ENCODE measurements at regions not wholly inside any gene's neighbourhood (a gene's known extent, or its start where the extent isn't known, plus 50 kb on each side); places are given as distances from the start of the nearest gene placed in this dataset.
"Not testable (repeated sequence)": the region's sequence is repeated elsewhere in the genome, so short reads cannot be mapped to it uniquely, and the experiment has no call there.

GRCh38 chr4:149987330-149988086 lies 90.7 kb upstream of the DCLK2 start:
- DNase-seq, result peak in 1 of 2 experiments; percentile 8

- no peak for DNase-seq
Observed at GRCh38 chr4:149988087-149988410, 90.2 kb upstream of the DCLK2 start.

DNA sequence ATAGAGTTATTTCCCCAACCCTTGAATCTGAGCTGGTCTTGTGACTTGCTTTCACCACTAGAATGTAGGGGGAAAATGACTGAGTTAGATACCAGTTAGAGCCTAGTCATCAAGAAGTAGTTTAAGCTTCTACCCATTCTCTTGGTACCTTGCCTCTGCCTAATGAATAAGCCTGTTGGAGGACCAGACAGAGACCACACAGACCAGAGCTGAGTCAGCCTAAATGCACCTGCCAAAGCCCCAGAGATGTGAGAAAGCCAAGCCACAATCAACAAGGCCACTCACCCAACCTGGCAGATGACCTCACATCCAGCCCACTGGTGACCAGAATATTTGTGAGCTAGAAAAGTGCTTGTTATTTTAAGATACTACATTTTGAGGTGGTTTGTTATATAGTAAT lies 85.2 kb upstream of the DCLK2 start:
- no peak for DNase-seq

GRCh38 chr4:149995134-149995756 lies 83.0 kb upstream of the DCLK2 start:
- DNase-seq, result no peak

GRCh38 chr4:149997881-149998421 lies 80.3 kb upstream of the DCLK2 start:
- DNase-seq, result no peak

DNA sequence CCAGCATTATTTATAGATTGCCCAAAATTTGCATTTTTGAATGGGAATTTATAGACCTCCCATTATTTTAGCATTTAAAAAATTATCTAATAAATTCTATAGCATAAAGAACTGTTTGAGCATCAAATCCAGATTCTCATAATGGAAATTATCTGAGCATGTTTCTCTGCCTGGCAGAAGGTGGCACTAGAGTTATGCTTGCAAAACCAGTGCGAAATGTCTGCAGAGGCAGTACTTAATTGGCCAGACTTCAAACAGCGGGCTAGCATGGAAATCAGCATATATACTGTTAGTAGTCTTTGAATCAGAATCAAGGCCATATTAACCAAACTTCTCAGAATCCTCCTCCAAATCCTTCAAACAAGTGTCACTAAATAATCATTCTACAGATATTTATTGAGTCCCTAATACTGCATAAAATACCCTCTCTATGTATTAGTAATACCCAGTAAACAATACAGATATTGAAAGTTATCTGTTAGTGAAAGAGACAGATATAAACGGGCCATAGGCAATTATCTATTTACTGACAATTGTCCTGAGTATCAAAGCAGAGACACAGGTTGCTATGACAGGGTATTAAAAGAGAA lies 78.7 kb upstream of the DCLK2 start:
- DNase-seq, result peak; percentile 15 to 58

DNA sequence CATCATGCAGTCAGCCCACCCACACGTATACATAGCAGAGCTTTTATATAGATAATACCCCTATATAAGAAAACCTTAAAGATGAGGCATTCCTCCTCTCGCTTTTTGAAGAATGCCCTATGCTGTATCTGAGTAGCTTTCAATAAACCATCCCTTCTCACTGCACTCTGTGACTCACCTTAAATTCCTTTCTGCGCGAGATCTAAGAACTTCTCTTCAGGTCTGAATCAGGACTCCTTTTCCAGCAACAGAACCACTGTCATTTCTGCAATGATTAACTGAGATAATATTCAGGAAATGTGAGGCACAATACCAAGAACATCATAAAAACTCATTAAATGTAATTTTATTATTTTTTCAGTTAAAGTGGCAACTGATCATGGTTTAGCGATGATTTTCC lies 76.4 kb upstream of the DCLK2 start:
- no peak for DNase-seq

DNA sequence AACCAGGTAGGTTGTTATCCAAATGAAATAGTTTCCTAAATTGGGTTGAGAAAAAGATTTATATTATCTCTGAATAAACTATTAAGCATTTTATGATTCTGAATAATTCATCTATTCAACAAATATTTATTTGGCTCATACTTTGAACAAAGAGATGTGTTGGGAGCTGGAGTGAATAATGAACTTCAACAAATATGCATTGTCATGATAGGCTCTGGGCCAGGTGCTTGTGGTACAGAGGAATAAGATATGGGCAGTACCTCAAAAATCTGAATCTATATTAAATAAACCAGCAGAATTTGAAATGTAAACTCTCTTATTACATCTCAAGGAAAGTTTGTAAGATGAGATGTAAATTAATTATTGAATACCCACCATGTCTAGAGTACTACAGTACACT lies 75.7 kb upstream of the DCLK2 start:
- DNase-seq, result no peak

DNA sequence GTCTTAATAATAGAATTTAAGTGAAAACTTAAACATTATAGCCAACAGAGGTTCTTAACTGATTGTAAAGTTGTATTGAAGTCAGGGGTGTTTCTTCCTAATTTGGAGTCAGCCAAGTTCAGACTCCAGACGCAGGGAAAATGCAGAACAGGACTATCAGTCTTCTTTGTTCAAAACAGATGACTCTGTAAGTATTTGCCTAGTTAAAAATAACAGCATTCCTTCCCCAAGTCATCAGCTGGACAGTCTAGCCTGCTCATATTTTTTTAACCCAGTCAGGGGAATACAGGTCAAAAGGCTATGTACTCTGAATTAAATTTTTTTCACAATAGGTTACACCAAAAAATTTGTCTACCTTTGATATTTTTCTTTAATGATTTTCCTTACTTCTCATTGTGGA lies 73.8 kb upstream of the DCLK2 start:
- no peak for DNase-seq

GRCh38 chr4:150005537-150005936 lies 72.7 kb upstream of the DCLK2 start:
- peak; percentile 11 to 67 for DNase-seq

DNA sequence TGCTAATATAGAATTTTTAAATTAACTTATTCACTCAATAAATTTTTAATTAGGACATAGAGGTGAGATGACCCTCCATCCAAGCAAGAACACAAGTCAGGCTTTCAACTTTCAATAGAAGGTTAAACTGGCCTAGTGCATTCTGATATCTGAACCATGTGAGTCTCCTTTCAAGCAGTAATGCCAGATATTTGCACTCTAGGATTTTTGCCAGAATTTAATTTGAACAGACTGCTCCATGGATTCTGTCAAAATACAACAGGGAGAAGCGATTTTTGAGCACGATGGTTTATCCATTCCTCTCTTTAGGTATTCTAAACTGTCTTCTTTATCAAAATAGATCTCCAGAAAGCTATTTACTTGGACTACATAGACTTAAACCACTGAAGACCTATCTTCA lies 72.0 kb upstream of the DCLK2 start:
- peak in 1 of 2 experiments; percentile 47 for DNase-seq

GRCh38 chr4:150007512-150007911 lies 70.7 kb upstream of the DCLK2 start:
- DNase-seq, result no peak

DNA sequence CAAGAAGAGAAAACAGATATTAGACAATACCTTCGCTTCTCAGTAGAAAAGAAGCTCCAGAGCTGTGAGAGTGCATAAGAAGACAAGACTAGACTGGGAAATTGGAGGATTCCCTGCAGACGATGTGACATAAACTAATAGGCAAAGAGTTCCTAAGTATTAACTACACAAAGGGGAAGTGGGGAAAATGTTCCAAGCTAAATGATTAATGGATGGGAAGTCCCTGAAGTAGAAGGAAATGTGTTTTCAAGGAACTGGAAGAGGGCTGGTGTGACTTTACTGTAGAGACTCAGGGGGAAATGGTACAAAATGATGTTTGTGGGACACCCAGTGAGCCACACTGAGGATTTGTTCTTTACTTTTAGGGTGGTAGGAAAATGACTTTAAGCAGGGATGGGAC lies 69.7 kb upstream of the DCLK2 start:
- no peak for DNase-seq

- DNase-seq, result no peak
Observed at GRCh38 chr4:150009533-150009932, 68.7 kb upstream of the DCLK2 start.

DNA sequence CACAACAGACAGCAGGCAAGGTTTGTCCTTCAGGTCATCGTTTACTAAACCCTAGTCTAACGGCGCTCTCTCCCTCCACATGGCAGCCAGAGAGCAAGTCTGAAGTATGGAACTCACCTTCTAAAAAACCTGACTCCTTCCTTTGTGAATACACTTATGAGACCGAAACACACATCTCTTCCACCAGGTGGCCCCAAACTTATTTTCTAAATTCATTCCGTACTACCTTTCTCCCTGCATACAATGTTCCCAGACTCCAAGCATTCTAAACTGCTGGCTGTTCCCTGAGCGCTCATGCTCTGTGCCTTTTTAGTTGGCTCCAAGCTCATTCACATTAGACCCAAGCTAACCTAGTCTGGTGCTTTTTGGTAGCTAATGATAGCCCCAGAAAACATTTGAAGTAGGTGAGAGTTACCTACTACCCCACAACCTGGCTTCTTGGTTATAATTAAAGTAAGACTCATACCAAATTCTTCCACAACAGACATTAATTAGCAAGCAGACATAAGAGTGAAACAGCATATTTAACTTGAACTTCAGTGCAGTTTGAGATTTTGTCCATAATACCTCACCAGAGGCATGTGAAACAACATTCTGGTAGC lies 67.6 kb upstream of the DCLK2 start:
- DNase-seq, result peak; percentile 60 to 66

- no peak for DNase-seq
Observed at GRCh38 chr4:150012851-150013360, 65.3 kb upstream of the DCLK2 start.

DNA sequence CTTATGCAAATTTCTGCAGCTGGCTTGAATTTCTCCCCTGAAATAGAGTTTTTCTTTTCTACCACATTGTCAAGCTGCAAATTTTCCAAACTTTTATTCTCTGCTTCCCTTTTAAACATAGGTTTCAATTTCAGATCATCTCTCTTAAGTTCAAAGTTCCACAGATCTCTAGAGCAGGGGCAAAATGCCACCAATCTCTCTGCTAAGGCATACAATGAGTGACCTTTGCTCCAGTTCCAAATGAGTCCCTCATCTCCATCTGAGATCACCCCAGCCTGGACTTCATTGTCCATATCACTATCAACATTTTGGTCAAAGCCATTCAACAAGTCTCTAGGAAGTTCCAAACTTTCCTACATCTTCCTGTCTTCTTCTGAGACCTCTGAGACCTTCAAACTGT lies 62.3 kb upstream of the DCLK2 start:
- DNase-seq, result not testable (repeated sequence)

DNA sequence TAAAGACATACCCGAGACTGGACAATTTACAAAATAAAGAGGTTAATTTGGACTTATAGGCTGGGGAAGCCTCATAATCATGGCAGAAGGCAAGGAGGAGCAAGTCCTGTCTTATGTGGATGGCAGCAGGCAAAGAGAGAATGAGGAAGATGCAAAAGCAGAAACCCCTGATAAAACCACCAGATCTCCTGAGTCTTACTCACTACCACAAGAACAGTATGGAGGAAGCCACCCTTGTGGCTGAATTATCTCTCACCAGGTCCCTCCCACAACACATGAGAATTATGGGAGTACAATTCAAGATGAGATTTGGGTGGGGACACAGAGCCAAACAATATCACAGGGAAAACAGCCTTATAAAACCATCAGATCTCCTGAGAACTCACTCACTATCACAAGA lies 61.6 kb upstream of the DCLK2 start:
- not testable (repeated sequence) for DNase-seq

DNA sequence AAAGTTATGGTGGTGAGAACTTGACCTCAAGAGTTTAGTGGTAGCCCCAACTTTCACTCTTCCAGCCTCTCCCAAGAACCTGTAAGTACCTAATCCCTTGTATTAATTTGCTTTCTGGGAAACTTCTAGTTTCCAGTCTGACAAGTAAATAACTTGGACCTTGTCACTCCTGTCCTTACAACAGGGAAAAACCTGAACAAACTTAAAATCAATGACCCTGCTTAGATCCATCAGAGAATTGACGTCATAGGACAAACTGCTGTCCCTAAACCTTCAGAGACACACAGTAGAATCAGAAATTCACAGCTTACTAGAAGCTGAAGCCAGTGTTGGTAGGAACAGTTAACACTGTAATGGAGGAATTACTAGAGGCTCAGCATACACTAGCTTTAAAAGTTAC lies 60.0 kb upstream of the DCLK2 start:
- DNase-seq, result no peak

GRCh38 chr4:150021483-150021882 lies 56.8 kb upstream of the DCLK2 start:
- no peak for DNase-seq

GRCh38 chr4:150023489-150023888 lies 54.8 kb upstream of the DCLK2 start:
- DNase-seq, result no peak

GRCh38 chr4:150026987-150027386 lies 51.3 kb upstream of the DCLK2 start:
- DNase-seq, result not testable (repeated sequence)

All from NCI-H2081 (cell line).